ENCODE measurements at regions not wholly inside any gene's neighbourhood (a gene's known extent, or its start where the extent isn't known, plus 50 kb on each side); places are given as distances from the start of the nearest gene placed in this dataset.

DNA sequence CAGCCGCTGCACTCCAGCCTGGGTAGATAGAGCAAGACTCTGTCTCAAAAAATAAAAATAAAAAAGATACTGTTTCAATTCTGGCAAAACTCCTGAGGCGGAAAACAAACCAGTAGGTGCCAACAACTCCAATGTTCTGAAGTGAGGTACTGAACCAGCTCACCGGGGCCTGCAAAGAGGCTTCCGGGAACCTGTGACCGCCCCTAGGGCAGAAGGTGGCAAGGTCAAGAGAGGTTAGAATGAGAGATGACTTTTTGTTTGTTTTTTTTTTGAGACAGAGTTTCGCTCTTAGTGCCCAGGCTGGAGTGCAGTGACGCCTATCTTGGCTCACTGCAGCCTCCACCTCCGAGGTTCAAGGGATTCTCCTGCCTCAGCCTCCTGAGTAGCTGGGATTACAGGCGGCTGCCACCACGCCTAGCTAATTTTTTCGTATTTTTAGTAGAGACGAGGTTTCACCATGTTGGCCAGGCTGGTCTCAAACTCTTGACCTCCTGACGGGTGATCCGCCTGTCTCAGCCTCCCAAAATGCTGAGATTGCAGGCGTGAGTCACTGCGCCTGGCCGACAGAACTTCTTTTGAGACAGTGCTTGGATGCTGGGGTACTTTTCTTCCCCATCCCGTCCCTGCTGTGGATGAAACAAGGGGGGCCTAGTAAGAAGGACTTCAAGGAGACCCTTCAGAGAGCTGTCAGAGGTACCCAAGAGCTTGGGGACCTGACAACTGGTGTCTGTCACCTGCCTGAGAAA is 91.9 kb upstream of the SLC25A33 start:
- TF ChIP-seq, protein P1, sequence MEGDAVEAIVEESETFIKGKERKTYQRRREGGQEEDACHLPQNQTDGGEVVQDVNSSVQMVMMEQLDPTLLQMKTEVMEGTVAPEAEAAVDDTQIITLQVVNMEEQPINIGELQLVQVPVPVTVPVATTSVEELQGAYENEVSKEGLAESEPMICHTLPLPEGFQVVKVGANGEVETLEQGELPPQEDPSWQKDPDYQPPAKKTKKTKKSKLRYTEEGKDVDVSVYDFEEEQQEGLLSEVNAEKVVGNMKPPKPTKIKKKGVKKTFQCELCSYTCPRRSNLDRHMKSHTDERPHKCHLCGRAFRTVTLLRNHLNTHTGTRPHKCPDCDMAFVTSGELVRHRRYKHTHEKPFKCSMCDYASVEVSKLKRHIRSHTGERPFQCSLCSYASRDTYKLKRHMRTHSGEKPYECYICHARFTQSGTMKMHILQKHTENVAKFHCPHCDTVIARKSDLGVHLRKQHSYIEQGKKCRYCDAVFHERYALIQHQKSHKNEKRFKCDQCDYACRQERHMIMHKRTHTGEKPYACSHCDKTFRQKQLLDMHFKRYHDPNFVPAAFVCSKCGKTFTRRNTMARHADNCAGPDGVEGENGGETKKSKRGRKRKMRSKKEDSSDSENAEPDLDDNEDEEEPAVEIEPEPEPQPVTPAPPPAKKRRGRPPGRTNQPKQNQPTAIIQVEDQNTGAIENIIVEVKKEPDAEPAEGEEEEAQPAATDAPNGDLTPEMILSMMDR (conservative IDR thresholded peaks at IDR 0.05; ENCODE audit: low read depth in 2 of 2) = no peak
- TF ChIP-seq JUNB (IDR thresholded peaks at IDR 0.05; ENCODE audit: unreplicated experiment) (no peak), EZH2 (IDR thresholded peaks at IDR 0.05; ENCODE audit: low read depth, unreplicated experiment) (no peak), ZNF331 (CRISPR knock-in tag; IDR thresholded peaks at IDR 0.05; ENCODE audit: low read depth) (no peak), CREB1 (CRISPR knock-in tag; IDR thresholded peaks at IDR 0.05; ENCODE audit: low read depth) (no peak)
- TF ChIP-seq, protein P2, sequence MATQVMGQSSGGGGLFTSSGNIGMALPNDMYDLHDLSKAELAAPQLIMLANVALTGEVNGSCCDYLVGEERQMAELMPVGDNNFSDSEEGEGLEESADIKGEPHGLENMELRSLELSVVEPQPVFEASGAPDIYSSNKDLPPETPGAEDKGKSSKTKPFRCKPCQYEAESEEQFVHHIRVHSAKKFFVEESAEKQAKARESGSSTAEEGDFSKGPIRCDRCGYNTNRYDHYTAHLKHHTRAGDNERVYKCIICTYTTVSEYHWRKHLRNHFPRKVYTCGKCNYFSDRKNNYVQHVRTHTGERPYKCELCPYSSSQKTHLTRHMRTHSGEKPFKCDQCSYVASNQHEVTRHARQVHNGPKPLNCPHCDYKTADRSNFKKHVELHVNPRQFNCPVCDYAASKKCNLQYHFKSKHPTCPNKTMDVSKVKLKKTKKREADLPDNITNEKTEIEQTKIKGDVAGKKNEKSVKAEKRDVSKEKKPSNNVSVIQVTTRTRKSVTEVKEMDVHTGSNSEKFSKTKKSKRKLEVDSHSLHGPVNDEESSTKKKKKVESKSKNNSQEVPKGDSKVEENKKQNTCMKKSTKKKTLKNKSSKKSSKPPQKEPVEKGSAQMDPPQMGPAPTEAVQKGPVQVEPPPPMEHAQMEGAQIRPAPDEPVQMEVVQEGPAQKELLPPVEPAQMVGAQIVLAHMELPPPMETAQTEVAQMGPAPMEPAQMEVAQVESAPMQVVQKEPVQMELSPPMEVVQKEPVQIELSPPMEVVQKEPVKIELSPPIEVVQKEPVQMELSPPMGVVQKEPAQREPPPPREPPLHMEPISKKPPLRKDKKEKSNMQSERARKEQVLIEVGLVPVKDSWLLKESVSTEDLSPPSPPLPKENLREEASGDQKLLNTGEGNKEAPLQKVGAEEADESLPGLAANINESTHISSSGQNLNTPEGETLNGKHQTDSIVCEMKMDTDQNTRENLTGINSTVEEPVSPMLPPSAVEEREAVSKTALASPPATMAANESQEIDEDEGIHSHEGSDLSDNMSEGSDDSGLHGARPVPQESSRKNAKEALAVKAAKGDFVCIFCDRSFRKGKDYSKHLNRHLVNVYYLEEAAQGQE (IDR thresholded peaks at IDR 0.05; ENCODE audit: unreplicated experiment) = no peak

Data from GM23338 (cell line).